OCI-LY3 (cell line): ENCODE measurements at regions not wholly inside any gene's neighbourhood (a gene's known extent, or its start where the extent isn't known, plus 50 kb on each side); places are given as distances from the start of the nearest gene placed in this dataset.

ENCODE experiments used
- EZH2phosphoT487 ChIP-seq: fragments of 200-600 bp; shearing (Covaris generic); IDR thresholded peaks from 2 replicates; pipeline ENCODE4 v1.6.1; 2018; ENCODE audit warnings: antibody characterized with exemption, mixed run types, low read depth
- TF ChIP-seq, protein P1 (sequence below): fragments of 200-600, 300-600 bp; sonication (generic); IDR thresholded peaks from 2 replicates; pipeline ENCODE4 v1.5.1; 2014; ENCODE audit warnings: antibody characterized with exemption, low read length, low read depth

- TF ChIP-seq, protein P1, sequence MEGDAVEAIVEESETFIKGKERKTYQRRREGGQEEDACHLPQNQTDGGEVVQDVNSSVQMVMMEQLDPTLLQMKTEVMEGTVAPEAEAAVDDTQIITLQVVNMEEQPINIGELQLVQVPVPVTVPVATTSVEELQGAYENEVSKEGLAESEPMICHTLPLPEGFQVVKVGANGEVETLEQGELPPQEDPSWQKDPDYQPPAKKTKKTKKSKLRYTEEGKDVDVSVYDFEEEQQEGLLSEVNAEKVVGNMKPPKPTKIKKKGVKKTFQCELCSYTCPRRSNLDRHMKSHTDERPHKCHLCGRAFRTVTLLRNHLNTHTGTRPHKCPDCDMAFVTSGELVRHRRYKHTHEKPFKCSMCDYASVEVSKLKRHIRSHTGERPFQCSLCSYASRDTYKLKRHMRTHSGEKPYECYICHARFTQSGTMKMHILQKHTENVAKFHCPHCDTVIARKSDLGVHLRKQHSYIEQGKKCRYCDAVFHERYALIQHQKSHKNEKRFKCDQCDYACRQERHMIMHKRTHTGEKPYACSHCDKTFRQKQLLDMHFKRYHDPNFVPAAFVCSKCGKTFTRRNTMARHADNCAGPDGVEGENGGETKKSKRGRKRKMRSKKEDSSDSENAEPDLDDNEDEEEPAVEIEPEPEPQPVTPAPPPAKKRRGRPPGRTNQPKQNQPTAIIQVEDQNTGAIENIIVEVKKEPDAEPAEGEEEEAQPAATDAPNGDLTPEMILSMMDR = no peak
- TF ChIP-seq EZH2phosphoT487 = no peak
These were observed 216.0 kb downstream of the GPAM start for GRCh38 chr10:111967547-111967946.
